ENCODE measurements at regions not wholly inside any gene's neighbourhood (a gene's known extent, or its start where the extent isn't known, plus 50 kb on each side); places are given as distances from the start of the nearest gene placed in this dataset.

- Histone ChIP-seq H3K4me2 (ENCODE audit: low read length) (no peak overlapping the region), H3K27ac (ENCODE audit: low read depth, low read length, poor library complexity, severe bottlenecking) (no peak overlapping the region), H3K4me1 (ENCODE audit: insufficient read depth, low read length, severe bottlenecking) (no peaks in the 10 kb centered on the region), H4K20me1 (ENCODE audit: insufficient read depth, low read length) (no peaks in the 10 kb centered on the region), H3K79me2 (ENCODE audit: insufficient read depth, low read length) (no peaks in the 10 kb centered on the region), H2AFZ (ENCODE audit: low read length) (no peak overlapping the region), H3K9me2 (ENCODE audit: low read depth, low read length) (no peaks in the 10 kb centered on the region), H3K9ac (ENCODE audit: low read length) (no peak overlapping the region), H3K9me3 (ENCODE audit: low read length) (no peaks in the 10 kb centered on the region), H3K36me3 (ENCODE audit: insufficient read depth, low read length) (no peaks in the 10 kb centered on the region), H3K27me3 (ENCODE audit: insufficient read depth, low read length) (no peaks in the 10 kb centered on the region), H3F3A (ENCODE audit: insufficient read depth, low read length) (no peaks in the 10 kb centered on the region), H3K4me3 (ENCODE audit: low read depth, low read length, poor library complexity, severe bottlenecking) (no peak overlapping the region)
- TF ChIP-seq CTCF (IDR thresholded peaks at IDR 0.05; ENCODE audit: low read length) (no peak), EZH2 (IDR thresholded peaks at IDR 0.05; ENCODE audit: borderline replicate concordance, low read length) (no peak)
Observed at GRCh38 chr4:26174027-26174426, 146.8 kb upstream of the RBPJ start.

- Histone ChIP-seq H3F3A (ENCODE audit: insufficient read depth, low read length) (no peaks in the 10 kb centered on the region), H3K4me1 (ENCODE audit: insufficient read depth, low read length, severe bottlenecking) (no peaks in the 10 kb centered on the region), H3K36me3 (ENCODE audit: insufficient read depth, low read length) (no peaks in the 10 kb centered on the region), H3K9ac (ENCODE audit: low read length) (no peak overlapping the region), H3K9me2 (ENCODE audit: low read depth, low read length) (no peaks in the 10 kb centered on the region), H3K27me3 (ENCODE audit: insufficient read depth, low read length) (no peaks in the 10 kb centered on the region), H3K9me3 (ENCODE audit: low read length) (no peaks in the 10 kb centered on the region), H4K20me1 (ENCODE audit: insufficient read depth, low read length) (no peaks in the 10 kb centered on the region), H3K79me2 (ENCODE audit: insufficient read depth, low read length) (no peaks in the 10 kb centered on the region), H3K27ac (ENCODE audit: low read depth, low read length, poor library complexity, severe bottlenecking) (no peak overlapping the region), H3K4me3 (ENCODE audit: low read depth, low read length, poor library complexity, severe bottlenecking) (no peak overlapping the region), H2AFZ (ENCODE audit: low read length) (no peak overlapping the region), H3K4me2 (ENCODE audit: low read length) (no peak overlapping the region)
- no peak for TF ChIP-seq EZH2 (IDR thresholded peaks at IDR 0.05; ENCODE audit: borderline replicate concordance, low read length)
- no peak for TF ChIP-seq CTCF (IDR thresholded peaks at IDR 0.05; ENCODE audit: low read length)
Observed at GRCh38 chr4:26175006-26175786, 145.6 kb upstream of the RBPJ start.

GRCh38 chr4:26175905-26176470 is 144.8 kb upstream of the RBPJ start:
- H3K9me2 ChIP-seq (ENCODE audit: low read depth, low read length): no peaks in the 10 kb centered on the region
- H3K4me2 ChIP-seq (ENCODE audit: low read length): no peak overlapping the region
- no peaks in the 10 kb centered on the region for H3K4me1 ChIP-seq (ENCODE audit: insufficient read depth, low read length, severe bottlenecking)
- no peaks in the 10 kb centered on the region for H3K9me3 ChIP-seq (ENCODE audit: low read length)
- no peaks in the 10 kb centered on the region for H3F3A ChIP-seq (ENCODE audit: insufficient read depth, low read length)
- no peaks in the 10 kb centered on the region for H3K79me2 ChIP-seq (ENCODE audit: insufficient read depth, low read length)
- H3K27me3 ChIP-seq (ENCODE audit: insufficient read depth, low read length): no peaks in the 10 kb centered on the region
- H3K36me3 ChIP-seq (ENCODE audit: insufficient read depth, low read length): no peaks in the 10 kb centered on the region
- TF ChIP-seq CTCF (IDR thresholded peaks at IDR 0.05; ENCODE audit: low read length): no peak
- no peak for TF ChIP-seq EZH2 (IDR thresholded peaks at IDR 0.05; ENCODE audit: borderline replicate concordance, low read length)
- H4K20me1 ChIP-seq (ENCODE audit: insufficient read depth, low read length): no peaks in the 10 kb centered on the region
- no peak overlapping the region for H3K9ac ChIP-seq (ENCODE audit: low read length)
- no peak overlapping the region for H3K27ac ChIP-seq (ENCODE audit: low read depth, low read length, poor library complexity, severe bottlenecking)
- no peak overlapping the region for H3K4me3 ChIP-seq (ENCODE audit: low read depth, low read length, poor library complexity, severe bottlenecking)
- no peak overlapping the region for H2AFZ ChIP-seq (ENCODE audit: low read length)

Measured in OCI-LY1 (cell line).